ENCODE measurements at regions not wholly inside any gene's neighbourhood (a gene's known extent, or its start where the extent isn't known, plus 50 kb on each side); places are given as distances from the start of the nearest gene placed in this dataset.

GRCh38 chr7:41910940-41911600 is 208.2 kb upstream of the INHBA start:
- DNase-seq = no peak
- no peak for TF ChIP-seq CTCF (IDR thresholded peaks at IDR 0.05; ENCODE audit: low read depth, low read length, missing control alignments)
- Histone ChIP-seq H3K36me3 (replicated peaks) (no peaks in the 10 kb centered on the region), H3K27me3 (replicated peaks) (no peaks in the 10 kb centered on the region), H3K4me3 (ENCODE audit: low read depth, low read length) (no peak overlapping the region), H3K27ac (peak overlapping the region; percentile 97)
- in situ Hi-C loops (cut with HindIII; ENCODE audit: low pct_ligation_motif_present, low sequenced_read_pairs) = loop anchor here (25.0 kb wide), 1 partner anchor 199 kb away; the partner anchor contains the start of gene INHBA

- Histone ChIP-seq H3K27ac (no peak overlapping the region), H3K27me3 (replicated peaks) (no peaks in the 10 kb centered on the region), H3K36me3 (replicated peaks) (no peaks in the 10 kb centered on the region), H3K4me3 (ENCODE audit: low read depth, low read length) (no peak overlapping the region)
- in situ Hi-C loops (cut with HindIII; ENCODE audit: low pct_ligation_motif_present, low sequenced_read_pairs) = loop anchor here (25.0 kb wide), 1 partner anchor 195 kb away; the partner anchor contains the start of gene INHBA
- DNase-seq = no peak
- no peak for TF ChIP-seq CTCF (IDR thresholded peaks at IDR 0.05; ENCODE audit: low read depth, low read length, missing control alignments)
Measured at GRCh38 chr7:41907444-41907843, 204.6 kb upstream of the INHBA start.

GRCh38 chr7:41900532-41900931 is 197.6 kb upstream of the INHBA start:
- H3K27ac ChIP-seq = no peak overlapping the region
- H3K27me3 ChIP-seq (replicated peaks) = no peaks in the 10 kb centered on the region
- in situ Hi-C loops (cut with HindIII; ENCODE audit: low pct_ligation_motif_present, low sequenced_read_pairs) = loop anchor here (25.0 kb wide), 1 partner anchor 188 kb away; the partner anchor contains the start of gene INHBA

GRCh38 chr7:41899823-41900433 is 197.0 kb upstream of the INHBA start:
- TF ChIP-seq CTCF (IDR thresholded peaks at IDR 0.05; ENCODE audit: low read depth, low read length, missing control alignments) = no peak
- Histone ChIP-seq H3K36me3 (replicated peaks) (no peaks in the 10 kb centered on the region), H3K4me3 (ENCODE audit: low read depth, low read length) (no peak overlapping the region), H3K27ac (no peak overlapping the region), H3K27me3 (replicated peaks) (no peaks in the 10 kb centered on the region)
- DNase-seq = no peak
- in situ Hi-C loops (cut with HindIII; ENCODE audit: low pct_ligation_motif_present, low sequenced_read_pairs) = loop anchor here (25.0 kb wide), 1 partner anchor 188 kb away; the partner anchor contains the start of gene INHBA

More at GRCh38 chr7:41900532-41900931, 197.6 kb upstream of the INHBA start:
- no peak for TF ChIP-seq CTCF (IDR thresholded peaks at IDR 0.05; ENCODE audit: low read depth, low read length, missing control alignments)
- no peak for DNase-seq
- Histone ChIP-seq H3K4me3 (ENCODE audit: low read depth, low read length) (no peak overlapping the region), H3K36me3 (replicated peaks) (no peaks in the 10 kb centered on the region)

- in situ Hi-C loops (cut with HindIII; ENCODE audit: low pct_ligation_motif_present, low sequenced_read_pairs) = no loop called here
- Histone ChIP-seq H3K27me3 (replicated peaks) (no peaks in the 10 kb centered on the region), H3K36me3 (replicated peaks) (no peaks in the 10 kb centered on the region), H3K4me3 (ENCODE audit: low read depth, low read length) (no peak overlapping the region), H3K27ac (no peak overlapping the region)
- DNase-seq = no peak
- no peak for TF ChIP-seq CTCF (IDR thresholded peaks at IDR 0.05; ENCODE audit: low read depth, low read length, missing control alignments)
Measured at GRCh38 chr7:41893656-41894055, 190.8 kb upstream of the INHBA start.

Measured in brain microvascular endothelial cell (primary cell).